OCI-LY1 (cell line): ENCODE measurements at regions not wholly inside any gene's neighbourhood (a gene's known extent, or its start where the extent isn't known, plus 50 kb on each side); places are given as distances from the start of the nearest gene placed in this dataset.

Source experiments
- EZH2 ChIP-seq: fragments of 200-600 bp; sonication (generic), shearing (Covaris generic); IDR thresholded peaks from 2 replicates; pipeline ENCODE4 v1.8.0; 2017; ENCODE audit warnings: borderline replicate concordance, mixed run types, mild to moderate bottlenecking, antibody characterized with exemption, low read length, moderate library complexity, mixed read lengths
- TF ChIP-seq, protein P1 (sequence below): fragments of 200-600 bp; sonication (generic), shearing (Covaris generic); IDR thresholded peaks from 2 replicates; pipeline ENCODE4 v1.5.1; 2017; ENCODE audit warnings: mild to moderate bottlenecking, antibody characterized with exemption, low read length, moderate library complexity, mixed read lengths

DNA sequence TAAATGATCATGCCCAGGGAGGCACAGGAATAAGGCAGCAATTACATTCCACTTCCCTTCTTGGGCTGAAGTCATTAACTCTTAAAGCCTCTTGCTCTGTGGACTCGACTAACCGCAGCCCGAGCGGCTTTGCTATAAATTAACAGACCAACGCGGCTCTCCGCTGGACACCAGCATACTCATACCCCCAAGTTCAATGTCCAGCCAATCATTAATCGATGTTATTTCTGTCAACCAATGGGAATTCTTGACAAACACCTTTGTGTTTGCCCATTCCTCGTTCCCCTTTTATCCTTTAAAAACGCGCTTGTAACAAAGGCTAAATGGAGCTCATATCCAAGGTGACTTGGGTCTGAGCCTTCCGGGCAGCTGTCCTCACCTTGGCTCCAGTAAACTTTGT, 183.1 kb upstream of the RALGAPA2 start:
- TF ChIP-seq, protein P1, sequence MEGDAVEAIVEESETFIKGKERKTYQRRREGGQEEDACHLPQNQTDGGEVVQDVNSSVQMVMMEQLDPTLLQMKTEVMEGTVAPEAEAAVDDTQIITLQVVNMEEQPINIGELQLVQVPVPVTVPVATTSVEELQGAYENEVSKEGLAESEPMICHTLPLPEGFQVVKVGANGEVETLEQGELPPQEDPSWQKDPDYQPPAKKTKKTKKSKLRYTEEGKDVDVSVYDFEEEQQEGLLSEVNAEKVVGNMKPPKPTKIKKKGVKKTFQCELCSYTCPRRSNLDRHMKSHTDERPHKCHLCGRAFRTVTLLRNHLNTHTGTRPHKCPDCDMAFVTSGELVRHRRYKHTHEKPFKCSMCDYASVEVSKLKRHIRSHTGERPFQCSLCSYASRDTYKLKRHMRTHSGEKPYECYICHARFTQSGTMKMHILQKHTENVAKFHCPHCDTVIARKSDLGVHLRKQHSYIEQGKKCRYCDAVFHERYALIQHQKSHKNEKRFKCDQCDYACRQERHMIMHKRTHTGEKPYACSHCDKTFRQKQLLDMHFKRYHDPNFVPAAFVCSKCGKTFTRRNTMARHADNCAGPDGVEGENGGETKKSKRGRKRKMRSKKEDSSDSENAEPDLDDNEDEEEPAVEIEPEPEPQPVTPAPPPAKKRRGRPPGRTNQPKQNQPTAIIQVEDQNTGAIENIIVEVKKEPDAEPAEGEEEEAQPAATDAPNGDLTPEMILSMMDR, result no peak
- TF ChIP-seq EZH2, result no peak
